ENCODE measurements at regions not wholly inside any gene's neighbourhood (a gene's known extent, or its start where the extent isn't known, plus 50 kb on each side); places are given as distances from the start of the nearest gene placed in this dataset.

DNA sequence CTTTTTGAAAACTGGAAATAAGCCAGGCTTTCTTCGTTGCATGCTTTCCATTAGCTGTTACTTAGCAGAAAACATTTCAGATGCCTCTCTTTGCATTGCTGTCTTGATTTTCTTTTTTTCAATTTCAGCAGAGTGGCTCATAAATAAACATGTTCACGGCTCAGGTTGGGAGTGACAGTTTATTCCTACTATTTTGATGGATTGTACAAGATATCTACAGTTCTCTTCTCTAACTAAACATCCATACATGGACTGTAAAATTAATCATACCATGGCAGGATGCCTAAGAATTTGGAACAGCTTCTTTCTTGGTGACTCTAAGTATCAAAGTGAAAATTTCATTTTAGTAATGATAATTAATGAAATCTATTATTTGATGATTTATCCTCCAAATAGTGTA, 130.5 kb upstream of the EPHA7 start:
- no peak overlapping the region for H3K4me3 ChIP-seq (ENCODE audit: low read depth, low read length)
- no peak for DNase-seq (ENCODE audit: low read depth)
- TF ChIP-seq, protein P1, sequence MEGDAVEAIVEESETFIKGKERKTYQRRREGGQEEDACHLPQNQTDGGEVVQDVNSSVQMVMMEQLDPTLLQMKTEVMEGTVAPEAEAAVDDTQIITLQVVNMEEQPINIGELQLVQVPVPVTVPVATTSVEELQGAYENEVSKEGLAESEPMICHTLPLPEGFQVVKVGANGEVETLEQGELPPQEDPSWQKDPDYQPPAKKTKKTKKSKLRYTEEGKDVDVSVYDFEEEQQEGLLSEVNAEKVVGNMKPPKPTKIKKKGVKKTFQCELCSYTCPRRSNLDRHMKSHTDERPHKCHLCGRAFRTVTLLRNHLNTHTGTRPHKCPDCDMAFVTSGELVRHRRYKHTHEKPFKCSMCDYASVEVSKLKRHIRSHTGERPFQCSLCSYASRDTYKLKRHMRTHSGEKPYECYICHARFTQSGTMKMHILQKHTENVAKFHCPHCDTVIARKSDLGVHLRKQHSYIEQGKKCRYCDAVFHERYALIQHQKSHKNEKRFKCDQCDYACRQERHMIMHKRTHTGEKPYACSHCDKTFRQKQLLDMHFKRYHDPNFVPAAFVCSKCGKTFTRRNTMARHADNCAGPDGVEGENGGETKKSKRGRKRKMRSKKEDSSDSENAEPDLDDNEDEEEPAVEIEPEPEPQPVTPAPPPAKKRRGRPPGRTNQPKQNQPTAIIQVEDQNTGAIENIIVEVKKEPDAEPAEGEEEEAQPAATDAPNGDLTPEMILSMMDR (IDR thresholded peaks at IDR 0.05; ENCODE audit: low read depth, low read length, missing control alignments) = no peak

DNA sequence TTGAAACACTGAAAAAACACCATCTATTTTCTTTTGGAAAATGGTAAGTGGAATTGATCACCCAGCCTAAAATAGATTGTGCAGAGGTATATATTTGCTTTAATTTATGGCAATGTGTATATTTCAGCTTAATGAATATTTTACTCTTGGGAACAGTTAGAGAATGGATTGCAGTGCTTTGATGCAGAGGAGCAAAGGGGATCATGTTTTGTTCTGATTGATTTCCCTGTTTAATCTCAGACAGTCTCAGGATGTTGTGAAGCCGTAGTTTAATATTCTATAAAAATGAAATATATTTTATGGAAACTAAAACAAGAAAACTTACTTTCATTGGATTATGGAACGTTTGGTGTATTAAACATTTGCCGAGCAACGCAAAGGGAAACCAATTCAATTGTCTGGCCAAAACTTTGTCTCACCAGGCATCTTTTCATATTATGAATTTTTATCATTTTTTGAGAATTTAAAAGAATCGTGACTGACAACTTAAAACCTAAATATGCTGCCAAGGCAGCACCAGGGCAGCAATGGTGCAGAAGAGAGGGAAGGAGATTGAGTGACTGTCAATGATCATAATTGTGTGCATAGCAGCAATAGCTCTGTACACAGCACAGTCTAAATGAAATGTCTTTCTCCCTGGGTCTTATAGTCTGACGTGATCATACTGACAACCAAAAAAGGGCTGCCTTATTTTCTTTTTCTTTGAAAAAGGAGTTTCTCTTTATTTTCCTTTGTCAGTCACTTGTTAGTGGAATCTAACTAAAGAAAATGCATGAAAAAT, 105.5 kb upstream of the EPHA7 start:
- DNase-seq (ENCODE audit: low read depth) = no peak
- H3K4me3 ChIP-seq (ENCODE audit: low read depth, low read length) = no peak overlapping the region
- TF ChIP-seq, protein P1 (IDR thresholded peaks at IDR 0.05; ENCODE audit: low read depth, low read length, missing control alignments) = no peak

DNA sequence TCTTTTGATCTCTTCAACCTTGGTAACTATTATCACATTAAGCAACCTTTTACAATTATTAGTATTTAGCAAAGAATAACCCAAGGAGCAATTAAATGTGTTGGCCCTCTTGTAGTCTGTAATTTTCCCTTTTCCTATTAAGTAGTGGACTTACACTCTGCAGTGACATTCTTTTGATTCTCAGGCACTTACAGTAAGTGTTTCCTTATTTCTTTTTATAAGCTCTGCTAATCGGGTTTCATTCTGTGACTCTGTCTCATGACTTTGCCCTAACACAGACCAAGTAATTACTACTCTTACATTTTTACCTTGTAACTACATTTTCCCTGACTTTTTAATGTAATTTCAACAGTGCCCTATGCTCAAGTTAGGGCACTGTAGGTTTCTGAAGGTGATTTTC, 104.0 kb upstream of the EPHA7 start:
- TF ChIP-seq, protein P1 (IDR thresholded peaks at IDR 0.05; ENCODE audit: low read depth, low read length, missing control alignments) = no peak
- no peak for DNase-seq (ENCODE audit: low read depth)
- H3K4me3 ChIP-seq (ENCODE audit: low read depth, low read length) = no peak overlapping the region

DNA sequence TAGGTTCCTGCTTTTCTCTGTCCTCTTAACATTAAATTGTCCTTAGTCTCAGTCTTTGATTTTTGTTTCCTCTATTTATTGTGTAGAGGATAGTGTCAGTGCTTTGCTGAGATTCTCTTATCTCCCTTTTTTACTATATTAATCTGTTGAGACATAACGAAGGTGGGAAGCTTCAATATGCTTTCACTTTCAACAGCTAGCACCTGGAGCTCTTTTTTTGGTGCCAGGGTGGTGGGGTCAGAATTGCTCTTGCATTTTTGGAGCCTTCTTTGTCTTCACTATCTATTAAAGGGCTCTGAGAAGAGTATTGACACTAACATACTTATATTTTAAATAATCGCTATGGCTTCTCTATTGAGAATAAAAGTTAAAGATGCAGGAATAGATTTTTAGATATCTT, 97.1 kb upstream of the EPHA7 start:
- no peak overlapping the region for H3K4me3 ChIP-seq (ENCODE audit: low read depth, low read length)
- DNase-seq (ENCODE audit: low read depth) = no peak
- TF ChIP-seq, protein P1 (IDR thresholded peaks at IDR 0.05; ENCODE audit: low read depth, low read length, missing control alignments) = no peak

DNA sequence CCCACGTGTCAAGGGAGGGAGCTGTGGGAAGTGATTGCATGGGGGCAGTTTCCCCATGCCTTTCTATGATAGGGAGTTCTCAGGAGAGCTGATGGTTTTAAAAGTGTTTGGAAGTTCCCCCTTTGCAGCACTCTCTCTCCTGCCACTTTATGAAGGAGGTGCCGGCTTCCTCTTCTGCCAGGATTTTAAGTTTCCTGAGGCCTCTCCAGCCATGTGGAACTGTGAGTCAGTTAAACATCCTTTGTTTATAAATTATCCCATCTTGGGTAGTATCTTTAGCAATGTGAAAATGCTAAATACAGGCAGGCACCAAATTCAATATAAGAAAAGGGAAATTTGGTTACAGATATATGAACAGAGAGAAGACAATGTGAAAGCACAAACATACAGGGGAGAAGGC, 96.4 kb upstream of the EPHA7 start:
- DNase-seq (ENCODE audit: low read depth) = no peak
- TF ChIP-seq, protein P1 (IDR thresholded peaks at IDR 0.05; ENCODE audit: low read depth, low read length, missing control alignments) = no peak
- H3K4me3 ChIP-seq (ENCODE audit: low read depth, low read length) = no peak overlapping the region

DNA sequence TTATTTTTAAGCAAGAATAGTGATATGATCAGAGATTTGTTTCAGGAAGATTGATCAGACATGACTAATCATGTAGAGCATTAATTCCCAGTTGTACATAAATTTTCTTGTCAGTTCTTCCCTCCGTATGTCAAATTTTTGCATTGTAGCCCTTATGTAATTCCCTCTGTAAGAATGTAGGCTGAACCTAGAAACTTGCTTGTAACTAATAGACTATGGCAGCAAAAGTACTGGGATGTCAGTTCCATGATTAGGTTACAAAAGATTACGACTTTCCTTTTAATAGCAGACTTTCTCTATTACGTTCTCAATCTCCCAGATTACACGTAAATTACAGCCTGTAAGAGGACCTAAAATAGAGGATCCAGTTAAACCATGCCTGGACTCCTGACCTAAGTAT, 79.4 kb upstream of the EPHA7 start:
- DNase-seq (ENCODE audit: low read depth) = no peak
- no peak overlapping the region for H3K4me3 ChIP-seq (ENCODE audit: low read depth, low read length)
- TF ChIP-seq, protein P1 (IDR thresholded peaks at IDR 0.05; ENCODE audit: low read depth, low read length, missing control alignments) = no peak

DNA sequence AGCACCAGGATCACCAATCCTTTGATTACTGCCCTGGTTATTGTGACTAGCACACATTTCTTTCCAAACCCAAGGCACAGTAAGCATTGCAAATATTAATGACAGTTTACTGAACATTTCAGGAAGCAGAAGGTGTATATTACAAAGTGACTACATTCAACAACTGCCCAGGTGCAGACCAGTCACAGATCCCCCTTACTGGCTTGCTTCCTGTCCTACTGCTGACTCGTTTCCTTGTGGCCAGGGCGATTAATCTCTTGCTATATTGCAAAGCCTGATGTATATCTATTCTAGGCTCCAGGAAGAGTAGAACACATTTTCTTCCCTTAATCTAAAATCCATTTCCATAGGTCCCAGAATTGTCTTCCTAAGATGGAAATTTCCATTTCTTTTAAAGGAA, 77.2 kb upstream of the EPHA7 start:
- TF ChIP-seq, protein P1 (IDR thresholded peaks at IDR 0.05; ENCODE audit: low read depth, low read length, missing control alignments) = no peak

More for the DNA sequence above, 77.2 kb upstream of the EPHA7 start:
- no peak overlapping the region for H3K4me3 ChIP-seq (ENCODE audit: low read depth, low read length)
- DNase-seq (ENCODE audit: low read depth) = no peak

Measured in GM12864 (cell line).